ENCODE measurements at regions not wholly inside any gene's neighbourhood (a gene's known extent, or its start where the extent isn't known, plus 50 kb on each side); places are given as distances from the start of the nearest gene placed in this dataset.

- no peaks in the 10 kb centered on the region for H3K36me3 ChIP-seq (ENCODE audit: control insufficient read depth, insufficient read depth, low read length)
- DNase-seq (ENCODE audit: low read depth) (no peak), FAIRE-seq (no peak)
- no peaks in the 10 kb centered on the region for H3K27me3 ChIP-seq (ENCODE audit: control insufficient read depth, insufficient read depth, low read length)
- no peak overlapping the region for H3K4me3 ChIP-seq (ENCODE audit: low read depth, low read length)
- TF ChIP-seq, protein P1, sequence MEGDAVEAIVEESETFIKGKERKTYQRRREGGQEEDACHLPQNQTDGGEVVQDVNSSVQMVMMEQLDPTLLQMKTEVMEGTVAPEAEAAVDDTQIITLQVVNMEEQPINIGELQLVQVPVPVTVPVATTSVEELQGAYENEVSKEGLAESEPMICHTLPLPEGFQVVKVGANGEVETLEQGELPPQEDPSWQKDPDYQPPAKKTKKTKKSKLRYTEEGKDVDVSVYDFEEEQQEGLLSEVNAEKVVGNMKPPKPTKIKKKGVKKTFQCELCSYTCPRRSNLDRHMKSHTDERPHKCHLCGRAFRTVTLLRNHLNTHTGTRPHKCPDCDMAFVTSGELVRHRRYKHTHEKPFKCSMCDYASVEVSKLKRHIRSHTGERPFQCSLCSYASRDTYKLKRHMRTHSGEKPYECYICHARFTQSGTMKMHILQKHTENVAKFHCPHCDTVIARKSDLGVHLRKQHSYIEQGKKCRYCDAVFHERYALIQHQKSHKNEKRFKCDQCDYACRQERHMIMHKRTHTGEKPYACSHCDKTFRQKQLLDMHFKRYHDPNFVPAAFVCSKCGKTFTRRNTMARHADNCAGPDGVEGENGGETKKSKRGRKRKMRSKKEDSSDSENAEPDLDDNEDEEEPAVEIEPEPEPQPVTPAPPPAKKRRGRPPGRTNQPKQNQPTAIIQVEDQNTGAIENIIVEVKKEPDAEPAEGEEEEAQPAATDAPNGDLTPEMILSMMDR (IDR thresholded peaks at IDR 0.05; ENCODE audit: insufficient read depth, low read length, severe bottlenecking): no peak
These were observed 56.8 kb upstream of the KCNA1 start for GRCh38 chr12:4852911-4853310.

DNA sequence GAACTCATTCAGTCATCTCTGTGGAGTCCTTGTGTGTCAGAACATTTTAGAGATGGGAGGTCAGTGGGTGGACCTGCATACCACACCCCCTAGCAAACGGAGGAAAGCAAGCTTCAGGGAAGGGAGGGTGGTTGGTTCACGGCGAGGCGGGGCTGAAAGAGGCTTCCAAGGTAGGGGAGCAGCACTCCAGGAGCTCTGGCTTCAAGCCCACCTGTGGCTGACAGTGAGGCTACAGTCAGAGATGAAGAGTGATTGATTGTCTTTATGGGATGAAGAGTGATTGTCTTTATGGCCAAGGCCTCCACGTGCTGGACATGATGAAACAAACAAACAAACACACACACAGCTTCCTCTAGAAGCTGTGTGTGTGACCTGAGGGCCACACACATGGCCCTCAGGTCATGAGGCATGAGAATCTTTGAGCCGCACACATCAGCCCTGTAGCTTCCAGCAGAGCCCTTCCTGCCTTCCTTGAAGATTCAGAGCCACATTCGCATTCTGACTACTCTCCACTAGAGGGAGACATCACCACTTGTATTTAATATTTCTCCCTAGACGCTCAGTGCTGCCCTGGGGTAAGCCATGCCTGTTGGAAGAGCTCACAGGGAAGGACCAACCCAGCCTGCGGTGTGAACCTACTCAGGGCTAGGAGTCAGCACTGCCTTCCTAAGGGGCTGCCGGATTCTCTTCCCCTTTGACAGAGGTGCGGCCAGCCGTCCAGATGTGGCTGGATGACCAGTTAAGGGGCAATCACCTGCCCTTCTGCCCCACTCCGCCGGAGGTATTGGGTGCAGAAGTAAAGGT is 54.4 kb upstream of the KCNA1 start:
- Histone ChIP-seq H3K27me3 (ENCODE audit: control insufficient read depth, insufficient read depth, low read length) (peaks cover 5% of the 10 kb centered on the region), H3K4me3 (ENCODE audit: low read depth, low read length) (no peak overlapping the region), H3K36me3 (ENCODE audit: control insufficient read depth, insufficient read depth, low read length) (no peaks in the 10 kb centered on the region)
- TF ChIP-seq, protein P1 (IDR thresholded peaks at IDR 0.05; ENCODE audit: insufficient read depth, low read length, severe bottlenecking): peak; percentile 84
- FAIRE-seq: no peak
- peak; percentile 70 for DNase-seq (ENCODE audit: low read depth)

DNA sequence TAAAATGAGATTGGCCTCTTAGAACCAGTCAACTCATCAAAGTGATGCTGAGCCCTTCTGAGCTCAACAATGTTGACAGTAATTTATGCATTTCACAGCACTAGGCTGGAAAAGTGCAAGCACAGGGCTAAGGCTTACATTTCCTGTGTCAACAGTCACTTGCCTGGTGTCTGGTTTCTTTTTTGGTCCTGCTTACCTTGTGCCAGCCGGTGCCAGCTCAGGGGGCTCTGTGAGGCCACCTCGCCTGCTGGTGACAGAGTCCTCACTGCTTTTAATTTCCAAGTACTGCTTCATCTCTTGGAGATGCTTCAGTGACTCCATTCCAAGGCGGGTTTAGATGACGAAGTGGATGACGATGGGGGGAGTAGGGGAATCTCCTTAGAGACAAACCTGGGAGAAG is 53.1 kb upstream of the KCNA1 start:
- DNase-seq (ENCODE audit: low read depth) (no peak), FAIRE-seq (no peak)
- TF ChIP-seq, protein P1 (IDR thresholded peaks at IDR 0.05; ENCODE audit: insufficient read depth, low read length, severe bottlenecking): no peak
- H3K27me3 ChIP-seq (ENCODE audit: control insufficient read depth, insufficient read depth, low read length): peaks cover 7% of the 10 kb centered on the region
- H3K4me3 ChIP-seq (ENCODE audit: low read depth, low read length): no peak overlapping the region
- no peaks in the 10 kb centered on the region for H3K36me3 ChIP-seq (ENCODE audit: control insufficient read depth, insufficient read depth, low read length)

DNA sequence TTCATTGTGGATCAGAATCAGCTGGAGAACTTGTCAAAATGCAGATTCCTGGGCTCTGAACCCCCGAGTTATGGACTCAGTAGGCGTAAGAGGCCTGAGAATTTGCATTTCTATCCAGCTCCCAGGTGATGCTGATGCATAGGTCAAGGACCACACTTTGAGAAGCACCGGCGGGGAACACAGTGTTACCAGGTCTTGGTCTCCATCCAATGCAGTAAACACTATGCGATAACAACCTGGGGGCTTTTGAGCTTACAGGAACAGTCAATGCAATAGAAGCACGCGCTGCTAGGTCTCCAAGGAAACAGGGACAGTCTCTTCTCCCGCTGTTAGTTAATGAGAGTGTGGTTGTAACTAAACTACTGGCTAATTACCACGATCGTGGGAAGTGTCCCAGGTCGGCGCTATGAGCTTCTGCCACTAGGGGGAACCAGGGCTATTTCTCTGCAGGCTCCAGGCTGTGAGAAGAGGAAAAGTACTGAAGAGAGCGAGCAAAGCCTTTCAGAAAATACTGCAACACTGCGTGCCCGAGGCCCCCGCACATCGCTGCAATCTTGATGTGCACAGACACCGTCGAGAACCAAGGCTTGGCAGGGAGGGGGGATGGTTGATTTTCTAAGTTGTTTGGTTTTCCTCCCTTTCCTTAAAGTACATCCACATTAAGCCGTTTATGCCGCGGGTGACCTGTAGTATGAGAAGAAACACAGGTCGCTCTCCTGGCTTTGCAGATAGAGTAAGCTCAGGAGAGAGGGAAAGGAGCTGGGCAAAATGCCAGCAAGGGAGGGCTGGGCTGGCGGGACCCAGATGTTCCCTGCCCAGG is 52.0 kb upstream of the KCNA1 start:
- TF ChIP-seq, protein P1 (IDR thresholded peaks at IDR 0.05; ENCODE audit: insufficient read depth, low read length, severe bottlenecking): peak; percentile 88
- Histone ChIP-seq H3K27me3 (ENCODE audit: control insufficient read depth, insufficient read depth, low read length) (peaks cover 7% of the 10 kb centered on the region), H3K4me3 (ENCODE audit: low read depth, low read length) (no peak overlapping the region), H3K36me3 (ENCODE audit: control insufficient read depth, insufficient read depth, low read length) (no peaks in the 10 kb centered on the region)
- no peak for FAIRE-seq
- DNase-seq (ENCODE audit: low read depth): peak; percentile 43

DNA sequence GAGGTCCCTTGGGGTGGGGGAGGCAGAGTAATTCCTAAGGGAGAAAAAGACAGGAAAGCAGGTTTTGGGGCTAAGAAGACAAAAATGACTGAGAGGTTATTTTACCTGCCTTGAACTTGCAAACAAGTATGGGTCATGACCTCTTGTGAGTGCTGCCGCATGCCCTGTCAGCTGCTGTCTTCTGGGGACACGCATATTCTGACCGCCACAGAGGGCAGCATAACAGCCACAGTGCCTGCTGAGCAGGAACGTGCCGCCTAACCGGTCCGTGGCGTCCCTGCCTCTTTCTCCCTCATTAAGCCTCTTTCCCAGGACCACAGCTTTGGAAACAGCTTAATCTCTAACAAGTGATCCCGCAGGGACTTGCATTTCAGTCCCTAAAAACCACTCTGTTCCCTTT is 51.3 kb upstream of the KCNA1 start:
- TF ChIP-seq, protein P1 (IDR thresholded peaks at IDR 0.05; ENCODE audit: insufficient read depth, low read length, severe bottlenecking): no peak
- H3K4me3 ChIP-seq (ENCODE audit: low read depth, low read length): no peak overlapping the region
- H3K27me3 ChIP-seq (ENCODE audit: control insufficient read depth, insufficient read depth, low read length): peaks cover 7% of the 10 kb centered on the region
- DNase-seq (ENCODE audit: low read depth) (no peak), FAIRE-seq (no peak)
- H3K36me3 ChIP-seq (ENCODE audit: control insufficient read depth, insufficient read depth, low read length): no peaks in the 10 kb centered on the region

All from bronchial epithelial cell (primary cell).